PC-9 (cell line): ENCODE measurements at regions not wholly inside any gene's neighbourhood (a gene's known extent, or its start where the extent isn't known, plus 50 kb on each side); places are given as distances from the start of the nearest gene placed in this dataset.

Source experiments
- CTCF ChIP-seq: fragments of 200-600 bp; sonication (generic); conservative IDR thresholded peaks from 2 replicates; pipeline ENCODE4 v1.6.1; 2017; ENCODE audit warnings: mixed run types, antibody characterized with exemption, mild to moderate bottlenecking, moderate library complexity
- EZH2 ChIP-seq: fragments of 200-600 bp; sonication (generic); IDR thresholded peaks from 2 replicates; pipeline ENCODE4 v1.8.0; 2017; ENCODE audit warnings: antibody characterized with exemption, low read depth

- TF ChIP-seq CTCF (no peak), EZH2 (no peak)
Observed at GRCh38 chr7:69539531-69539930, 58.7 kb upstream of the AUTS2 start.
